ENCODE measurements at regions not wholly inside any gene's neighbourhood (a gene's known extent, or its start where the extent isn't known, plus 50 kb on each side); places are given as distances from the start of the nearest gene placed in this dataset.

DNA sequence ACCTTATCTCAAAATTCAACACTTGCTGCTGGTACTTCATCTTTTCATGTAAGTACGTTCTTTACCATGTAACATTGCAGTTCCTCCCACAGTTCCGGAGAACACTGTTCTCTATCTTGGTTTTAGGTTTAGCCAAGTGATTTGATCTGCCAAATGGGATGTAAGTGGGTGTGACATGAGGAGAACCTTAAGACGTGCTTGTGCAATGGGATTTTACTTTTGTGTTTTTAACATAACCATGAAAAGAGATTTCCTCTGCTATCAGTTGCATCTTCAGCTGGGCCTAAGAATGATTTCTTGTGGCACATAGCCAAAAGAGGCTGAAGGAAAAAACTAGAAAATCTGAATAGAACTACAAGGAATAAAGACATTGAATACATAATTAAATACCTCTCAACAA, 894.5 kb upstream of the ALCAM start:
- Histone ChIP-seq H2AFZ (ENCODE audit: low read depth, low read length) (no peak overlapping the region), H3K9me2 (ENCODE audit: insufficient read depth, low read length) (no peaks in the 10 kb centered on the region), H3K9me3 (ENCODE audit: low read length) (peaks cover 12% of the 10 kb centered on the region), H3K4me3 (ENCODE audit: low read length) (no peak overlapping the region), H3K79me2 (replicated peaks; ENCODE audit: insufficient read depth, low read length) (no peaks in the 10 kb centered on the region), H3K9ac (ENCODE audit: low read length) (no peak overlapping the region), H3K27ac (ENCODE audit: low read length) (no peak overlapping the region), H3K4me2 (ENCODE audit: low read length) (no peak overlapping the region), H3K36me3 (ENCODE audit: insufficient read depth, low read length) (no peaks in the 10 kb centered on the region), H4K20me1 (ENCODE audit: insufficient read depth) (no peaks in the 10 kb centered on the region), H3K27me3 (ENCODE audit: insufficient read depth, low read depth, low read length) (no peaks in the 10 kb centered on the region), H3F3A (ENCODE audit: insufficient read depth, low read length, poor library complexity, severe bottlenecking) (no peaks in the 10 kb centered on the region)
- TF ChIP-seq TAF1 (IDR thresholded peaks at IDR 0.05; ENCODE audit: low read depth) (no peak), POLR2AphosphoS5 (IDR thresholded peaks at IDR 0.05) (no peak), MXI1 (conservative IDR thresholded peaks at IDR 0.05; ENCODE audit: poor library complexity, severe bottlenecking) (no peak), SMC3 (conservative IDR thresholded peaks at IDR 0.05; ENCODE audit: poor library complexity) (no peak), REST (IDR thresholded peaks at IDR 0.05; ENCODE audit: borderline replicate concordance) (no peak), RAD21 (conservative IDR thresholded peaks at IDR 0.05) (no peak), EZH2 (IDR thresholded peaks at IDR 0.05; ENCODE audit: borderline replicate concordance, insufficient read depth, low read length, poor library complexity, severe bottlenecking) (no peak), EP300 (conservative IDR thresholded peaks at IDR 0.05; ENCODE audit: poor library complexity, severe bottlenecking) (no peak)
- TF ChIP-seq, protein P1, sequence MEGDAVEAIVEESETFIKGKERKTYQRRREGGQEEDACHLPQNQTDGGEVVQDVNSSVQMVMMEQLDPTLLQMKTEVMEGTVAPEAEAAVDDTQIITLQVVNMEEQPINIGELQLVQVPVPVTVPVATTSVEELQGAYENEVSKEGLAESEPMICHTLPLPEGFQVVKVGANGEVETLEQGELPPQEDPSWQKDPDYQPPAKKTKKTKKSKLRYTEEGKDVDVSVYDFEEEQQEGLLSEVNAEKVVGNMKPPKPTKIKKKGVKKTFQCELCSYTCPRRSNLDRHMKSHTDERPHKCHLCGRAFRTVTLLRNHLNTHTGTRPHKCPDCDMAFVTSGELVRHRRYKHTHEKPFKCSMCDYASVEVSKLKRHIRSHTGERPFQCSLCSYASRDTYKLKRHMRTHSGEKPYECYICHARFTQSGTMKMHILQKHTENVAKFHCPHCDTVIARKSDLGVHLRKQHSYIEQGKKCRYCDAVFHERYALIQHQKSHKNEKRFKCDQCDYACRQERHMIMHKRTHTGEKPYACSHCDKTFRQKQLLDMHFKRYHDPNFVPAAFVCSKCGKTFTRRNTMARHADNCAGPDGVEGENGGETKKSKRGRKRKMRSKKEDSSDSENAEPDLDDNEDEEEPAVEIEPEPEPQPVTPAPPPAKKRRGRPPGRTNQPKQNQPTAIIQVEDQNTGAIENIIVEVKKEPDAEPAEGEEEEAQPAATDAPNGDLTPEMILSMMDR (IDR thresholded peaks at IDR 0.05; ENCODE audit: poor library complexity, severe bottlenecking): no peak

GRCh38 chr3:104474011-104474410, 892.7 kb upstream of the ALCAM start:
- H3K9me3 ChIP-seq (ENCODE audit: low read length): peaks cover 12% of the 10 kb centered on the region
- no peak overlapping the region for H3K4me2 ChIP-seq (ENCODE audit: low read length)
- TF ChIP-seq EP300 (conservative IDR thresholded peaks at IDR 0.05; ENCODE audit: poor library complexity, severe bottlenecking) (no peak), RAD21 (conservative IDR thresholded peaks at IDR 0.05) (no peak)
- no peak overlapping the region for H3K9ac ChIP-seq (ENCODE audit: low read length)
- no peaks in the 10 kb centered on the region for H3K9me2 ChIP-seq (ENCODE audit: insufficient read depth, low read length)
- no peaks in the 10 kb centered on the region for H4K20me1 ChIP-seq (ENCODE audit: insufficient read depth)
- H3K79me2 ChIP-seq (replicated peaks; ENCODE audit: insufficient read depth, low read length): no peaks in the 10 kb centered on the region
- no peaks in the 10 kb centered on the region for H3F3A ChIP-seq (ENCODE audit: insufficient read depth, low read length, poor library complexity, severe bottlenecking)
- no peak overlapping the region for H3K27ac ChIP-seq (ENCODE audit: low read length)
- no peaks in the 10 kb centered on the region for H3K36me3 ChIP-seq (ENCODE audit: insufficient read depth, low read length)
- no peak overlapping the region for H3K4me3 ChIP-seq (ENCODE audit: low read length)
- no peak overlapping the region for H2AFZ ChIP-seq (ENCODE audit: low read depth, low read length)
- no peaks in the 10 kb centered on the region for H3K27me3 ChIP-seq (ENCODE audit: insufficient read depth, low read depth, low read length)

DNA sequence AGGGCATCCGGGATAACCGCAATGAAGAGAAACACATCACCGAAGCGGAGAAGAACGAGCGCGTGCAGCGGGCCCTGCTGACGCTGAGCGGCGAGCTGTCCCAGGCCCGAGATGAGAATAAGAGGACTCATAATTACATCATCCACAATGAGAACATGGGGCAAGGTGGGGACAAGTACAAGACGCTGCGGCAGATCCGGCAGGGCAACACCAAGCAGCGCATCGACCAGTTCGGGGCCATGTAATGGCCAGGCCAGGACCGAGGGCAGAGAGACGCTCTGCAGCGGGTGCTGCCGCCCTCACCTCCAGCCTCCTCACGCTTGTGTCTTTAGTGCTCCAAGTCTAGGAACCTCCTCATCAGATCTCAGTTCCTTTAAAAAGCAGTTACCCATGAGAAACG, 863.7 kb upstream of the ALCAM start:
- no peaks in the 10 kb centered on the region for H3K79me2 ChIP-seq (replicated peaks; ENCODE audit: insufficient read depth, low read length)
- H4K20me1 ChIP-seq (ENCODE audit: insufficient read depth): no peaks in the 10 kb centered on the region
- no peaks in the 10 kb centered on the region for H3F3A ChIP-seq (ENCODE audit: insufficient read depth, low read length, poor library complexity, severe bottlenecking)
- H3K36me3 ChIP-seq (ENCODE audit: insufficient read depth, low read length): no peaks in the 10 kb centered on the region
- H3K27me3 ChIP-seq (ENCODE audit: insufficient read depth, low read depth, low read length): no peaks in the 10 kb centered on the region
- TF ChIP-seq RAD21 (conservative IDR thresholded peaks at IDR 0.05) (no peak), TAF1 (IDR thresholded peaks at IDR 0.05; ENCODE audit: low read depth) (no peak), EP300 (conservative IDR thresholded peaks at IDR 0.05; ENCODE audit: poor library complexity, severe bottlenecking) (no peak), SMC3 (conservative IDR thresholded peaks at IDR 0.05; ENCODE audit: poor library complexity) (no peak), MXI1 (conservative IDR thresholded peaks at IDR 0.05; ENCODE audit: poor library complexity, severe bottlenecking) (no peak), REST (IDR thresholded peaks at IDR 0.05; ENCODE audit: borderline replicate concordance) (no peak), EZH2 (IDR thresholded peaks at IDR 0.05; ENCODE audit: borderline replicate concordance, insufficient read depth, low read length, poor library complexity, severe bottlenecking) (no peak), POLR2AphosphoS5 (IDR thresholded peaks at IDR 0.05) (no peak)
- TF ChIP-seq, protein P1 (IDR thresholded peaks at IDR 0.05; ENCODE audit: poor library complexity, severe bottlenecking): no peak
- no peak overlapping the region for H2AFZ ChIP-seq (ENCODE audit: low read depth, low read length)
- no peak overlapping the region for H3K4me3 ChIP-seq (ENCODE audit: low read length)
- H3K27ac ChIP-seq (ENCODE audit: low read length): no peak overlapping the region
- H3K9me2 ChIP-seq (ENCODE audit: insufficient read depth, low read length): no peaks in the 10 kb centered on the region
- no peak overlapping the region for H3K9ac ChIP-seq (ENCODE audit: low read length)
- no peaks in the 10 kb centered on the region for H3K9me3 ChIP-seq (ENCODE audit: low read length)
- no peak overlapping the region for H3K4me2 ChIP-seq (ENCODE audit: low read length)
